Keratinocyte (primary cell): ENCODE measurements at regions not wholly inside any gene's neighbourhood (a gene's known extent, or its start where the extent isn't known, plus 50 kb on each side); places are given as distances from the start of the nearest gene placed in this dataset.

Experiments
- DNase-seq: peaks from one replicate; pipeline ENCODE4 v3.0.0-alpha.2; 2011; ENCODE audit warnings: low read depth, missing footprints, low spot score
- FAIRE-seq: peaks from 2 replicates; lab custom pipeline; 2011; peaks lifted over from hg19 to GRCh38; lab: Jason Lieb, UNC
- H2AFZ ChIP-seq: 2 replicates; pipeline ENCODE4 v1.6.0; 2012; ENCODE audit warnings: low read length, control low read depth, inconsistent platforms; ENCODE audit not compliant: control insufficient read depth
- H3K27ac ChIP-seq: 2 replicates; pipeline ENCODE4 v1.5.1; 2011; ENCODE audit warnings: low read length; ENCODE audit not compliant: control insufficient read depth, insufficient read depth
- H3K27me3 ChIP-seq: 3 replicates; pipeline ENCODE4 v1.6.0; 2011; ENCODE audit warnings: low read length; ENCODE audit not compliant: control insufficient read depth, insufficient read depth; ENCODE audit errors: extremely low read depth
- H3K36me3 ChIP-seq, 2 experiments: 2 replicates in 1 of 2; 3 replicates in 1 of 2; pipeline ENCODE4 v1.5.1; 2011; ENCODE audit warnings: low read length in 2 of 2, mild to moderate bottlenecking in 1 of 2; ENCODE audit not compliant: control insufficient read depth in 2 of 2, insufficient read depth in 2 of 2; ENCODE audit errors: extremely low read depth in 1 of 2
- H3K4me1 ChIP-seq: 3 replicates; pipeline ENCODE4 v1.5.1; 2011; ENCODE audit warnings: low read length; ENCODE audit not compliant: control insufficient read depth, insufficient read depth; ENCODE audit errors: extremely low read depth
- H3K4me2 ChIP-seq: 3 replicates; pipeline ENCODE4 v1.6.0; 2011; ENCODE audit warnings: low read depth, low read length; ENCODE audit not compliant: control insufficient read depth, insufficient read depth; ENCODE audit errors: extremely low read depth
- H3K4me3 ChIP-seq, 3 experiments: fragments of 200-600 bp in 1 of 3; sonication (generic) in 1 of 3; 2 replicates in 2 of 3; 3 replicates in 1 of 3; pipeline ENCODE4 v1.5.1; 2011 to 2016; ENCODE audit warnings: low read length in 3 of 3, mild to moderate bottlenecking in 3 of 3, control low read depth in 2 of 3, inconsistent platforms in 1 of 3, low read depth in 1 of 3, mixed read lengths in 1 of 3, mixed run types in 1 of 3, moderate library complexity in 1 of 3; ENCODE audit not compliant: control insufficient read depth in 2 of 3, insufficient read depth in 2 of 3; ENCODE audit errors: extremely low read depth in 1 of 3
- H3K79me2 ChIP-seq: 2 replicates; pipeline ENCODE4 v1.6.0; 2012; ENCODE audit warnings: low read length; ENCODE audit not compliant: control insufficient read depth, insufficient read depth
- H3K9ac ChIP-seq: 3 replicates; pipeline ENCODE4 v1.6.0; 2011; ENCODE audit warnings: low read length; ENCODE audit not compliant: control insufficient read depth, insufficient read depth; ENCODE audit errors: extremely low read depth
- H3K9me1 ChIP-seq: 3 replicates; pipeline ENCODE4 v1.6.0; 2011; ENCODE audit warnings: low read length; ENCODE audit not compliant: control insufficient read depth, insufficient read depth; ENCODE audit errors: extremely low read depth
- H3K9me3 ChIP-seq: 2 replicates; pipeline ENCODE4 v1.5.1; 2012; ENCODE audit warnings: low read depth, low read length; ENCODE audit not compliant: control insufficient read depth
- H4K20me1 ChIP-seq: 3 replicates; pipeline ENCODE4 v1.6.0; 2011; ENCODE audit warnings: low read length; ENCODE audit not compliant: control insufficient read depth, insufficient read depth; ENCODE audit errors: extremely low read depth
- CTCF ChIP-seq, 3 experiments: IDR thresholded peaks in 1 of 3; conservative IDR thresholded peaks in 1 of 3; optimal IDR thresholded peaks in 1 of 3; 2 replicates in 2 of 3; 3 replicates in 1 of 3; pipeline versions ENCODE3 to v1.5.1; 2011; ENCODE audit warnings: low read length in 3 of 3, mild to moderate bottlenecking in 3 of 3, moderate library complexity in 2 of 3, control low read depth in 1 of 3, inconsistent platforms in 1 of 3; ENCODE audit not compliant: insufficient read depth in 2 of 3; ENCODE audit errors: extremely low read depth in 1 of 3
- EZH2 ChIP-seq: IDR thresholded peaks from one replicate; pipeline ENCODE4 v1.6.1; 2012; ENCODE audit warnings: inconsistent platforms, mild to moderate bottlenecking, low read length, moderate library complexity
- dilution Hi-C: fragments of 300-500 bp; cut with MboI; formaldehyde crosslinking; loops from one replicate; pipeline ENCODE4 v1.7.0; 2020; ENCODE audit warnings: low sequenced_read_pairs; ENCODE audit not compliant: extremely low pct_ligation_motif_present

- Histone ChIP-seq H2AFZ (no peak overlapping the region), H3K27me3 (no peaks in the 10 kb centered on the region), H3K4me1 (no peaks in the 10 kb centered on the region), H3K9me1 (no peaks in the 10 kb centered on the region), H3K4me2 (no peak overlapping the region), H3K27ac (no peak overlapping the region), H3K36me3 (no peaks in the 10 kb centered on the region), H3K9me3 (no peaks in the 10 kb centered on the region), H4K20me1 (no peaks in the 10 kb centered on the region), H3K4me3 (no peak overlapping the region), H3K79me2 (no peaks in the 10 kb centered on the region), H3K9ac (no peak overlapping the region)
- FAIRE-seq = no peak
- dilution Hi-C loops = no loop called here
- no peak for TF ChIP-seq CTCF (optimal IDR thresholded peaks at IDR 0.05 in 1 of 3, IDR thresholded peaks at IDR 0.05 in 1 of 3, conservative IDR thresholded peaks at IDR 0.05 in 1 of 3; ENCODE audit: extremely low read depth in 1 of 3, insufficient read depth in 2 of 3, low read length in 3 of 3)
- TF ChIP-seq EZH2 = no peak
- DNase-seq = no peak
Observed at GRCh38 chr9:104209387-104209786, 115.3 kb downstream of the SMC2 start.

GRCh38 chr9:104227108-104227507 lies 133.0 kb downstream of the SMC2 start:
- no peak for TF ChIP-seq CTCF (optimal IDR thresholded peaks at IDR 0.05 in 1 of 3, IDR thresholded peaks at IDR 0.05 in 1 of 3, conservative IDR thresholded peaks at IDR 0.05 in 1 of 3; ENCODE audit: extremely low read depth in 1 of 3, insufficient read depth in 2 of 3, low read length in 3 of 3)
- no peak for TF ChIP-seq EZH2
- no peaks in the 10 kb centered on the region for H3K9me1 ChIP-seq
- H3K27me3 ChIP-seq = no peaks in the 10 kb centered on the region
- FAIRE-seq (no peak), DNase-seq (no peak)
- no peaks in the 10 kb centered on the region for H4K20me1 ChIP-seq
- no peak overlapping the region for H3K9ac ChIP-seq
- H3K79me2 ChIP-seq = no peaks in the 10 kb centered on the region
- no peak overlapping the region for H3K4me2 ChIP-seq
- no peaks in the 10 kb centered on the region for H3K36me3 ChIP-seq
- dilution Hi-C loops = no loop called here
- H3K27ac ChIP-seq = no peak overlapping the region
- peaks cover 2% of the 10 kb centered on the region for H3K9me3 ChIP-seq
- no peak overlapping the region for H2AFZ ChIP-seq
- H3K4me1 ChIP-seq = peaks cover 2% of the 10 kb centered on the region
- H3K4me3 ChIP-seq = no peak overlapping the region
